IMR-90 (cell line): ENCODE measurements at regions not wholly inside any gene's neighbourhood (a gene's known extent, or its start where the extent isn't known, plus 50 kb on each side); places are given as distances from the start of the nearest gene placed in this dataset. TPM values are rescaled to one million over a fixed set of nuclear protein-coding genes. Genes with fewer than 3 reads are reported as not detected.

Source experiments
- microRNA-seq, 2 experiments: library from miRNA; stranded (forward) in 1 of 2; unstranded in 1 of 2; fragments of 10-50 nt in 1 of 2; fragments of <30 nt in 1 of 2; gene quantifications in 1 of 2; microRNA quantifications in 1 of 2; one replicate each; pipeline versions ENCODE3 to v1.1.0; 2013 to 2020; ENCODE audit not compliant: insufficient read depth in 1 of 2, insufficient read length in 1 of 2, unreplicated experiment in 1 of 2
- small RNA-seq, 5 experiments: library from RNA; depleted of rRNA; stranded (forward); fragments of <200 nt; gene quantifications; one replicate each; pipeline ENCODE3, GENCODE V24; 2012

Small RNAs in the stretch of these regions (microRNA-seq; reads per million reads assigned to microRNA genes)
- gene AP005119.1 (ENCODE audit: insufficient read depth, insufficient read length): not detected
- not detected for gene COX6CP3 (ENCODE audit: insufficient read depth, insufficient read length)
- gene RN7SKP72 (ENCODE audit: insufficient read depth, insufficient read length): not detected

Small RNAs in the stretch of these regions (small RNA-seq; reads per million reads assigned to genes)
- gene AP005119.1 (0 reads per million in 5 experiments), gene COX6CP3 (0 reads per million in 5 experiments), gene RN7SKP72 (0 reads per million in 5 experiments)
